ENCODE measurements at regions not wholly inside any gene's neighbourhood (a gene's known extent, or its start where the extent isn't known, plus 50 kb on each side); places are given as distances from the start of the nearest gene placed in this dataset.
"Not testable (repeated sequence)": the region's sequence is repeated elsewhere in the genome, so short reads cannot be mapped to it uniquely, and the experiment has no call there.

DNA sequence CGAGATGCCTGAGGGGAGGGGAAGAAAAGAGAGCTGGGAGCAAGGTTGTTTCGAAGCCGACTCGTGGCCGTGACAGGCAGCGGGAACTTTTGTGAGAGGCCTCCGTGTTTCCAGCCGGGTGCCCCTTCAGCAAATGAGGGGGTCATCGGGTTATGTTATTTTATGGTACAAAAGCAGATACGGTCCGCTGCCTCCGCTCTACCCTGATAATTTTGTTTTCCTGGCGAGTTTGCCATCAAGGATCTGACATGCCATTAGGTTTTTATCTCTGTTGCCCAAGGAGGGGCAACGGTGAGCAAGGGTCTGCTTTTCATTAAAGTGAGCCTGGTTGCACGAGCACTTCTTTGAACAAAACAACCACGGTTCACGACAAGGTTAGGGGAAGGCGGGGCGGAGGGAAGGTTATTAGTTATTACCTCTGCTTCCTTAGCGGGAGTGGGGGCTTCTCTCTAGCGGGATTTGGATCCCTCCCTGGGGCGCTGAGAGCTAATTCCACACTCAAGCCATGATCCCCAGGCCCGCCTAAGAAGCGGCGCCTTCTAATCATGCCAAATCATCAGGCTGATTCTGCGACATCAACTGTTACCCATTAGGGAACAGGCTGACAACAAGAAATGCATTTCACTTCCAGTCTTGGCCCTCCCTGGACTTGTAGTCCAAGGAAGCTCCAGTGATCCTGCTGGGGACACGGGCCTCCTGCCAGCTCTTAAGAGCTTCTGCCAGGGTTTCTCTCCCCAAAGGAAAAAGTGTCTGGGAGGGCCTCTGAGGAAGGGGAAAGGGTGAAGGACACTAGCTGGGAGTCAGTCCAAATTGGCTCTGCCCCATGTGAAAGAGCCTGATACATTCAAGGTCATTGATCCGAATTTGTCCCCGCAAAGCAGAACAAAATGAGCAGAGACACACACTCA, 617.7 kb downstream of the MID1IP1 start:
- DNase-seq, result no peak

DNA sequence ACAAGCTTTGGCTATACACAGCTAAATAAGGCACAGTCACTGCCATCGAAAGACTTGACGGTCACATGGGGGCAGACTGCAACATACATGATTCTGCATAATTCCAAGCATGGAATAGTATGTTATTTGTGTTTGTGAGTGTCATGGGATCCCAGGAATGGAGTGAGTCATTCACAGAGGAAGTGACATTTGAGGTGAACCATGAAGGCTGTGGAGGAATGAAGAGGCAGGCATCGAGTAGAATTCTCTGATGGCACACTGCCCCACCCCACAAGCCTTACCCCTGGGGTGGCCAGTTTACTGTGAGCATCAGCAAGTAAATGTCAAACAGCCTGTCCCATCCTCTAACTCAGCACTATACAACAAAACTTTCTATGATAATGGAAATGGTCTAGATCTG, 619.7 kb downstream of the MID1IP1 start:
- DNase-seq, result peak; percentile 8

DNA sequence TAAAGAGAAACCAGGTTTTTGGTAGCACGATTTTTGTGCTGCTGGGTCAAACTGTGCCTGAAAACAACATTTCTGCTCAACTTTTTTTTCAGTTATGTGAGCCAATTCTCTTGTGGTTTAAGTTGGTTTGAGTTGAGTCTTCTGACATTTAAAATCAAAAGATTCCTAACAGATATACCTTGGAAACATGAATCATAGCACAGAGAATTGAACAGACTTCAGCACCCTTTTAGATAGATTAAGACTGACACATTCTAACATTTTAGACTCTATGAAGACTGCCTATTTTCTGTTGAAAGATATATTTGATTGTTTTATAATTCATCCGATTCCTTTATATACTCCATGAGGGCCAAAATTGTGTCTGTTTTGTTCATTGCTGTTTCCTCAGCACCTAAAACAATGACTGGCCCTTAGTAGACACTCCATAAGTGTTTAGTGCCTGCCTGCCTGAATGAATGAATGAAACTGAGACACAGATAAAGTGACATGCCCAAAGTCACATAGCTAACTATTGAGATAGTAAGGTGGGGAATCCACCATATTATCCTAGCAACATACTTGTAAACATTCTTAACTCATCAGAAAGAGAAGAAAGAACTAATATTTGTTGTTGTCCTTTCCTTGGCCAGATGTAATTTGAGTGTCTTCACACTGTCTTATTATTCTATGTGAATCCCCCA, 624.0 kb downstream of the MID1IP1 start:
- DNase-seq, result no peak

DNA sequence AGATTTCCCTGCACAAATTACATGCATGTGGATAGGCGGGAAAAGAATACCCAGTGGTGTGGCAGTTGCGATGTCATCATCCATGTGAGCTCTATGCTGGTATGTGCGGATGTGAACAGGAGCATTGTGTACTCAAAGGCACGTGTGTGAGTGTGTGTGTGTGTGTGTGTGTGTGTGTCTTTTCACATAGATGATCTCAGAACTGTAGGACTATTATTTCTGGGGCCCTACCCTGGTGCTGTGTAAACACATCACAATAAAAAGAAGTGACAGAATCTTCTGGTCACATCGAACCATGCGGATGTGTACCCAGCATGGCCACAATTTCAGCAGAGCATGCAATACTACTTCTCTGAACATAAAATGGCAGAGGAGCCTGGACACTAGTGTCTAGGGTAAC, 624.8 kb downstream of the MID1IP1 start:
- no peak for DNase-seq

DNA sequence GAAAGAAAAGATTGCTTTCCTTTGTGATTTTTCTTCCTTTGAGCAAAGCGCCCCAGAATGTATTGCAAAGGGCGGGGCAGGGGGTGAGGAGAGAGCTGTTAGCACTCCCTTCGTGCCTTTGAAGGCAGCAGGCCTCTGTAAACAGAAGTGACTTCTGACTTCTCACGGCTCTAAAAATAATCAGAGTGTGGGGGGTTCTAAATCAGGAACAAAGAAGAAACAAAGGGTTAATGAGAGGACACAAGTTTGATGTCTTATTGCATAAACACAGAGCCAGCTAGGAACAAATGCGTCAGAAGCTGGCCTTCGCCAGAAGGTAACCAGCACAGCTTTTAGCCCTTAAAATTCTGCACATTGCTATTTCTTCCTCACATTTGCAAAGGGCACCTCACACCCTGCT, 626.2 kb downstream of the MID1IP1 start:
- no peak for DNase-seq

DNA sequence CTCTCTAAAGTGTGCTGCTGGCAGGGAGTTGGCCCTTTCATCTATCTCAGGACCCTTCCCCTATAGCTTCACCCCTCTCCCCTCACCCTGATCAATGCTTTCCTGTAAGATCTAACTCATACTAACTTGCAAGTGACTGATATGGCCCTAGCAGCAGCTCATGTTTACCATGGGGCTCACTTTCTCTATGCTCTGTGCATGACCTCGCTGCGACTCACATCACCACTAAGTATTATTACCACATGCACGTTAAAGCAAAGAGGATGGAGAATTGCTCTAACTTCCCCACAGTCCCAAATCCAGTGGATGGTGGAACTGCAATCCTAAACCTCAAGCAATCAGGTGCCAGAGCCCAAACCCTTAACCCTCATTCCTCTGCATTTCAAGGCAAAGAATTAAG, 626.6 kb downstream of the MID1IP1 start:
- peak; percentile 47 for DNase-seq

DNA sequence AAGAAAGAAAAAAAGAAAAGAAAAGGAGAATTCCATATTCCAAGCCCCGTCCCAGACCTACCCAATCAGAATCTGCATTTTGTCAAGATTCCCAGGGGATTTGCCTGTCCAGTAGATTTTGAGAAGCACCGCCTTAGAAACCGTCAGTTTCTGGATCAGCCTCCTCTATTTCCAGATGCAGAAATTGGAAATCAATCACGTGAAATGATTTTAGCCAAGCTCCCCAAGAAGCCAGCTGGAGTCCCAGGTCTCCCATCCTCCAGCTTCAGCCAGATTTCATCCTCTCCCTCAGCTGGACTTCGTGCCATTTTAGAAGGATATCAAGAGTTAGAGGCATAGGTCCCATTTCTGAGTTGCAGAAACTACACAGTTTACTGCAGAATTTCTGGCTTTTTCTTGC, 629.3 kb downstream of the MID1IP1 start:
- no peak for DNase-seq

DNA sequence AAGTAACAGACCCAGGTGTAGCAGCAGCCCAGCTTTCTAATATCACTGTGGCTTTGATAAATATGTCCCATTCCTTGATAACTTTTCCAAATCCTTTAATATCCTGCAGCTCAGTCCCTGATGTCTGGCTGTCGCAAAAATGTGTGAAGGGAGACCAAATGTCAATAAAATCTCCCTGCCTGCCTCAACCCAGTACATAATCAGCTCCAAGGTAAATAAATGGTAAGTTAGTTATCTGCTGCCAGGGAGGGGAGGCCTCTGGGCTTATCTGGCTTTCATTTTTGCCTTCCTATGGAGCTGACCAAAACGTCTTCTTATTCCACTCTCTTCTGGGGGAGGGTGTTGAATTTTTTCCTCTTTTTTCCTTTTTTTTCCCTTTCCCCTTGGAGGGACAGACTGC, 630.6 kb downstream of the MID1IP1 start:
- no peak for DNase-seq

DNA sequence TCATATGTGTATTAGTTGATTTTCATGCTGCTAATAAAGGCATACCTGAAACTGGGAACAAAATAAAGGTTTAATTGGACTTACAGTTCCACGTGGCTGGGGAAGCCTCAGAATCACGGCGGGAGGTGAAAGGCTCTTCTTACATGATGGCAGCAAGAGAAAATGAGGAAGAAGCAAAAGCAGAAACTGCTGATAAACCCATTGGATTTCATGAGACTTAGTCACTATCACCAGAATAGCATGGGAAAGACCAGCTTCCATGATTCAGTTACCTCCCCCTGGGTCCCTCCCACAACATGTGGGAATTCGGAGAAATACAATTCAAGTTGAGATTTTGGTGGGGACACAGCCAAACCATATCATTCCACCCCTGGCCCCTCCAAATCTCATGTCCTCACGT, 633.4 kb downstream of the MID1IP1 start:
- DNase-seq, result peak; percentile 39

DNA sequence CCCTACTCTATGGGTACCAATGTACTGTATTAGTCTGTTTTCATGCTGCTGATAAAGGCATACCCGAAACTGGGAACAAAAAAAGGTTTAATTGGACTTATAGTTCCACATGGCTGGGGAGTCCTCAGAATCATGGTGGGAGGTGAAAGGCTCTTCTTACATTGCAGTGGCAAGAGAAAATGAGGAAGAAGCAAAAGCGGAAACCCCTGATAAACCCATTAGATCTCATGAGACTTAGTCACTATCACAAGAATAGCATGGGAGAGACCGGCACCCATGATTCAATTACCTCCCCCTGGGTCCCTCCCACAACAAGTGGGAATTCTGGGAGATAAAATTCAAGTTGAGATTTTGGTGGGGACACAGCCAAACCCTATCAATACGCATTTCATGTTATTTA, 635.3 kb downstream of the MID1IP1 start:
- not testable (repeated sequence) for DNase-seq

DNA sequence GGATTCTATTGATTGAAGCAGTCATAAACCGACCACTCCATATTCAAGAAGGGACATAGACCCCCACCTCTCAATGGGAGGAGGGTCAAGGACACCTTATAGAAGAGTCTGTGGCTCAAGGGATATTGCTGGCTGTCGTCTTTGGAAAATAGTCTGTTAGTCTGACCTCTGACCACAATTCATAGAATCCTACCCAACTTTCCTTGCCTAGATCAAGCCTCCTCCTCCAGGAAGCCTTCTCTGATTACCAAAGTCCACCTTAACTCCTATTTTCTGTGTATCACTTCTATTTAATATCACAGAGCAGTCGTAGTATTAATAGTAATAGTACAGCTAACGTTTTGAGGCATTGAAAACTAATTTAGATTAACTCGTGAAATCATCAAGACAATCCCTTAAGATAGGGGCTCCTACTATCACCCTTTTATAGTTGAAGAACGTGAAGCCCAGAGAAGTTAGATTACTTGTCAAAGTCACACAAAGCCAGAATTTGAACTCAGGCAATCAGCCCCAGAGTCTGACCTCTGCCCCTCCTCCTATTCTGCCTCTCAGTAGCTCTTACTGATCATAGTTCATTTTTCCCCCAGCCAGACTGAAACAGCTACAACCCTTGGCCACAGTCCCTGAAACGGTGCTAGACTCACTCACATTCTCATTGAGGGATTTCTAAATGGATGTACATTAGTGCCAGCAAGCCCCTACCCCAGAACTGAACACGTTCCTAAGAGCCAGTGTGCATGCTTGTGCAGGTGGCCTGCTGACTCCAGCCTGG, 636.6 kb downstream of the MID1IP1 start:
- DNase-seq, result no peak

DNA sequence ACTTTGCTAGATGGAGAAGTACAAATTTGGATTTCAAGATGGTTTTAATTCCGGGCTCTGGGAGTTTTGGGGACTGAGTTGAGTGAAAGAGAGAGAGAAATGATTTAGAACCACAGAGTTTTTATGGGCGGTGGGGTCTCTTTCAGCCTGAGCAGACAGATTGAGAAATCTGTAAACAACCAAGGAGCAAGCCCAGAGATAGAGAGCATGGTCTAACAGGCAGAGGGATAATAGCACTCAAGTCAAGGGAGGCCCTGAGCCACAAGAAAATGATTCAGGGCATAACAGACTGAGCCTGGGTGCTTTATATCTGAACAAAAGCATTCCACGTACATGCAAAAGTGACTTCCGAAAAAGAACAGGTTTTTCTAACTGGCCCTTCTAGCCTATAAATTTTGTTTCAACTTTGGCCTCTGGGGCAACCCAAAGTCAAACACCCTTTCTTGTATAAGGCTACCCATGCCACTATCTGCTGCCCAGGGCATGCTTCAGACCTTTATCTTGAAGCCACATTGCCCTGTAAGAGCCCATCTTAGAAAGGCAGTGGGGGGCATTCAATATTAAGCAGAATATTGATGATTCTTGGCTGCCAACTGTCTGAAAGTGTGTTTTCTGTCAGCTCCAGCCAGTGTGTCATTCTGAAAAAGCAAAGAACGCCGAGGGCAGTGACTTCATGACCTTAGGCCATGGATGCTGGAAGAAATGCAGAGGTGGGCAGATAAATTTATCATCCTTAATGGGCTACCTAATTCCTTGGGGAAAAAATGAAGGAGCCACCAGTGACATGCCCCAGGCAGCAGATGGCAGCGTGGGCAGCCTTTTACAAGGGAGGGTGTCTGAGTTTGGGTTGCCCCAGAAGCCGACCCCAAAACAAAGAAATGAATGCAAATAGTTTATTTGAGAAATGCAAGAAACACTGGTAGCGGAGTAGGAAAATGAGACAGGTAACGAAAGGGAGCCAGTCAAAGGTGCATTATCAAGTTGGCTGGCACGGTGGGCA, 637.6 kb downstream of the MID1IP1 start:
- no peak for DNase-seq

DNA sequence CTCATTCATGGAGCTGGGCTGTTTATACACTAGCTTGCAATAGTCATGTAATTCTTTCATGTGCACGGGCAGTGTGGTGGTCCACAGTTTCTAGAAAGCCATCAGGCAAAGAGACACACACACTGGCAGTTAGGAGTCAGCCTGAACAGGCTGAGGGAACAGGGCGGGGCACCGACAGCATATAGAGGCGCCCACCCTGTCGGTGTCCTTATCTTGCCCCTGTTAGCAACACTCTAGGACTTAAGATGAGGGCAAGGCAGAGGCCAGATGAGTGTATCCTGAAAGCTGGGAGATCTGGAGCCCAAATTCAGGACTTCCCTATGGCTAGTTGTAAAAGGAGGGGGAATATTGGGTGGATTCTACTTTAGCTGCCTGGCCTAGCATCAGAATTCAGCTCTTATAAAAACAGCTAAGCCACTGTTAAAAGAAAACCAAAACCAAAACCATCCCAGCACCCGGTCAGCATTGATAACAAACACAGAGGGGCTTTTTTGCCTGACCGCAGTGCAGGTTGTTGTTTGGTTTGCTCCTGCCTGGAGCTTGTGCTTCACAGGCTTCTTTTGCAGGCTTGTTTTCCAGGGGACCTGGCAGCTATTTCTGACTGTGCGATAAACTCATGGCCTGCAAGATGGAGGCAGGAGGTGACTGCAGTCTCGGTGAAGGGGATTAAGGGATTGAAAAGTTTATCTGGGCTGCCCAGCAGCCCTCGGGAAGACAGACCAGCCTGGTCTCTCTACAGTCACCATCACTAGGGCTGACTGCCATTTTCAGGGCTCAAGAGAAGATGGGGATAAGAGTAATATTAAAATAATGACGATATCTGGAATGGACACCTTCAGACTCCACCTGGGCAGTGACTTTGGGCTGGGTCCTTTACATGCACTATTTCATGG, 638.9 kb downstream of the MID1IP1 start:
- no peak for DNase-seq

DNA sequence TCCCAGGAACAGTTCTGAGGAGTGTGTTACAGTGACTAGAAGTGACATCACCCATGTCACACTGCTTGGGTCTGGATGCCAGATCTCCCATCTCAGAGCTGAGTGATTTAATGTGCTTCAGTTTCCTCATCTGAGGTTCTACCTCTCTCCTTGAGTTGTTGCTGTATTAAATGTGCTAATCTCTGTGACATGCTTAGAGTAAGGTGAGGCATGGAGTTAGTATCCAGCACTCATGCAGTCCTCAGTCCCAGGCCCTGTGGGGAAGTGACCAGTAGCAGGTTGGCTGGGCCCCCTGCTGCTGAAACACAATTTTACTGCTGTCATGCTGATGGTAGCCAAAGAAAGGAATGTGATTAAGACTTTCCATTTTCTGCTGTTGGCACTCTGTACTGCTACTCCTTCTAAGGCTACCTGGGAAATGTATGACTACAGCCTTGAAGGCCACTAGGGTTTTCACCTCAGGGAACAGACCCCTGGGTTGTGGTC, 639.6 kb downstream of the MID1IP1 start:
- DNase-seq, result no peak

DNA sequence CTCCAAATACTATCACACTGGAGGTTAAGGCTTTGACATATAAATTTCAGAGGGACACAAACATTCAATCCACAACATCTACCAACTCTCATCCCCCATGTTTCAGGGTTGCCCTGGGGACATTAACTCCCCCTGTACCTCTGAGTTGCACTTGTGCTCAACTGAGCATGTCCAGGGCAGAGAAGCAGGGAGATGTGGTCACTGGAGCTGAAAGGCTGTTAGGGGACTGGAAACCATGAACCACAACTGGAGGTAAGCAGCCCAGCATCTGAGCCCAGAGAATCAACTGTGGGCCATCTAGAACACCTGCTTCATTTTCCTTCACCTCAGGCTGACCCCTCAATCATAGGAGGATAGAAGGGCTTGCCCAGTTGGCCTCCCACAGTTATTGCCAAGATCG, 641.1 kb downstream of the MID1IP1 start:
- no peak for DNase-seq

DNA sequence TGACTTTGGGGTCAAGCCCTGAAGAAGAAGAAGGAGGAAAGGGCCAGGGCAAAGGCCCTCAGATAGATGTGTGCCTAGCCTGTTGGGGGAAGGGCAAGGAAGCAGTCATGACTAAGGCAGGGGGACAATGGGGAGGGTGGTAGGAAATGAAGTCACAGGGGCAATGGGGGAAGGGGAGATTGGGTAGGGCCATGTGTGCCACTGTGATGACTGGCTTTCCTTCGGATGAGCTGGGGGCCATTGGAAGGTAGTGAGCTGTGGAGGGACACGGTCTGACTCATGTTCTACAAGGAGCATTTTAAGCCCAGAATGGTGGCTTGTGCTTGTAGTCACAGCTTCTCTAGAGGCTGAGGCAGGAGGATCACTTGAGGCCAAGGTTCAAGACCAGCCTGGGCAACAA, 642.0 kb downstream of the MID1IP1 start:
- DNase-seq, result no peak

DNA sequence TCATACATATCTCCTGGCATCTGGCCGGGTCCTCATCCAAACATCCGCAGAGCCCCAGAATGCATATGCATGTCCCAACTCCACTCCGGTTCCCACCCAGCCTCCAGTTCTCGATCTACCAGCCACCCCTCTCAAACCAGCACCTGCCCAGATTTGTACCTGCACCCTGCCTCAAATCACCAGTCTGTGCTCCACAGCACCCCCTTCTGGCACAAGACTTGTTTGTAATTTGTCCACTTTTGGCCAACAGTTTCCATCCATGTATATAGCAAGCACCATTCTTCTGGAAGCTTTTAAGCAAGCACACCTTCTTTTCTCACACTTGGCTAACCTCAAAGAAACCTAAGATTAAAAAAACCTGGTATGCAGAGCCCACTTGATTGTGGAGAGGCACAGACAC, 644.1 kb downstream of the MID1IP1 start:
- DNase-seq, result no peak

DNA sequence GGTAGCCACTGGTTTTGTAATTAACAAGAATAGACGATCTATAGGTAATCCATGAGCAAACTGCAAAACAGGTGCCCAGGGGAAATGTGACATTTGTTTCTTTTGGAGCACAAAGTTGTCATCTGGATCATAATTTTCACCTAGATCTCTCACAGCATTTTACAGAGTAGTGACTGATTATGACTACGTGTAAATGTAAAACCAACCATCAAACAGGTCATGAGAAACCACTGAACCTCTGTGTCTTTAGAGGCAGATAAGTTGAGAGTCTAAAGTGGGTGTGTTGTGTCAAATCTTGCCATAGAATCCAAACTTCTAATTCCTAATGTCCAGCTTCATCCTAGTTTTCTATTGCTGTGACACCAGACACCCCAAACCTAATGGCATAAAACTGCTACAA, 648.1 kb downstream of the MID1IP1 start:
- DNase-seq, result no peak

DNA sequence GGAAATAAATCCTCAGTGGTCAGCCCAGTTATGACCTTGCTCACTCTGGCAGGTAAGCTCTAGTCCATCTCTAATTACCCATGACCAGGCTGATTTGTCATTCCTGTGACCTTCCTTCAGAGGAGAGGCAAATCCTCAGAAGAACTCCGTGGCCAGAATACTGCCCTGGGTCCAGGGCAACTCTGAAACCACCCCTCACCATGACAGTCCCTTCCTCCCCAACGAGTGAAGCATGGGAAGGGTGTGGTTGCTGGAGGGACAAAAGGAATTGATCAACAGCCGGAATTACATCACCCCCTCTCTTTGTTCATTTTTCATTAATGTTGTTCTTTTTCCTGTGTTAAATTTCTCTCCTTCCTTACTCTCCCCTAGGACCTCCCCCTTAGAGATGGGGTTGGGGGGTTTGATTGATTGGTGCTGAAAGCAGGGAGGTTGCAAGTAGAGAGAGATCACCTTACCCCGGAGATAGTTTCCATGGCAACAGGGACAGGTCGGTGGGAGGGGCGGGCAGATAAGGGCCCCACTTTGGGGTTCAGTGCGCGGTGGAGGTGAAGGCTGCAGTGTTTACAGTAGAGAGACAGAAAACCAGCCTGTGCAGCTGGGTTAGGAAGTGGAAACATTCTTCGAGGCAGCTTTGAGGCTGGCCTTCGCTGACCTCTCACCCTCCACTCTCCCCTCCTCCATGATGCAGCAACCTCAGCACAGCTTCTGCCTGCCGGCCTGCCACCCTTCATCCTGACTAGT, 647.4 kb downstream of the BCOR start:
- no peak for DNase-seq

DNA sequence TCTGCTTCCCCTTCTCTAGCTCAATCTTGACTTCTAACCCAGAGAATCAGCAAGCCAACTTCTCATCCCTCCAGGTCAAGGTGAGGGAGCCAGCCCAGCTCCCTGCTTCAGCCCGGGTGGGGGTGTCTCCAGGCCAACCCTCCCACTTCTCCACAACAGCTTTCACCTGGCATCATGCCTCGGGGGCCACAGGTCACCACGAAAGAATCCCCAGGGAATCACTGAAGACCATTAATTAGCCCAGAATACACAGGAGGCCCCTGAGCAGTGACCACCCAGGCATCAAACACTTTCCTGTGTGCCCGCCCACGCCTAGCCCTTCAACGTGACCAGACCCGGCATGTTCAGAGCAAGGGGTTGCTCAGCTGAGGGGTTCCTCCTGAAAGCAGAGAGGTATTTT, 646.7 kb downstream of the BCOR start:
- no peak for DNase-seq
